Naive thymus-derived CD8-positive, alpha-beta T cell (primary cell): ENCODE measurements at regions not wholly inside any gene's neighbourhood (a gene's known extent, or its start where the extent isn't known, plus 50 kb on each side); places are given as distances from the start of the nearest gene placed in this dataset.
"Not testable (repeated sequence)": the region's sequence is repeated elsewhere in the genome, so short reads cannot be mapped to it uniquely, and the experiment has no call there.

ENCODE experiments used
- ATAC-seq, 2 donors: fragments of 150-1000 bp; cut with Tn5 transposase in 1 of 2; sonication (Bioruptor Pico), chemical (Tn5 transposase) in 1 of 2; 1 replicate in 1 of 2; 2 replicates in 1 of 2; pipeline ENCODE4 v1.10.0; 2021; ENCODE audit warnings: mild to moderate bottlenecking in 2 of 2, moderate library complexity in 2 of 2
- POLR2A ChIA-PET: fragments of 350-600 bp; sonication (Branson Sonifier 250); formaldehyde crosslinking; loops from one replicate; lab custom pipeline; 2021; ENCODE audit warnings: antibody characterized with exemption; lab: Charles Lee
- DNase-seq, 10 donors: peaks; one replicate each; pipeline versions ENCODE4 v3.0.0 to v3.0.0-alpha.2; 2020 to 2022
- H3K27ac Mint-ChIP-seq, 10 donors: one replicate each; pipeline ENCODE4 v1.8.0; 2020 to 2022; ENCODE audit warnings: mild to moderate bottlenecking in 10 of 10, mixed read lengths in 10 of 10, moderate library complexity in 4 of 10, inconsistent platforms in 1 of 10
- H3K27me3 Mint-ChIP-seq, 5 donors: one replicate each; pipeline ENCODE4 v1.8.0; 2021 to 2022; ENCODE audit warnings: mixed read lengths in 5 of 5
- H3K36me3 Mint-ChIP-seq, 3 donors: one replicate each; pipeline ENCODE4 v1.8.0; 2020 to 2022; ENCODE audit warnings: mixed read lengths in 3 of 3, mild to moderate bottlenecking in 2 of 3, inconsistent platforms in 1 of 3
- H3K4me1 Mint-ChIP-seq, 4 donors: one replicate each; pipeline ENCODE4 v1.8.0; 2021 to 2022; ENCODE audit warnings: mixed read lengths in 4 of 4
- H3K4me3 Mint-ChIP-seq, 10 donors: one replicate each; pipeline ENCODE4 v1.8.0; 2020 to 2022; ENCODE audit warnings: mild to moderate bottlenecking in 10 of 10, mixed read lengths in 10 of 10, moderate library complexity in 6 of 10, inconsistent platforms in 1 of 10
- H3K9me3 Mint-ChIP-seq, 9 donors: one replicate each; pipeline ENCODE4 v1.8.0; 2020 to 2022; ENCODE audit warnings: mixed read lengths in 9 of 9, mild to moderate bottlenecking in 3 of 9, inconsistent platforms in 1 of 9, moderate library complexity in 1 of 9

DNA sequence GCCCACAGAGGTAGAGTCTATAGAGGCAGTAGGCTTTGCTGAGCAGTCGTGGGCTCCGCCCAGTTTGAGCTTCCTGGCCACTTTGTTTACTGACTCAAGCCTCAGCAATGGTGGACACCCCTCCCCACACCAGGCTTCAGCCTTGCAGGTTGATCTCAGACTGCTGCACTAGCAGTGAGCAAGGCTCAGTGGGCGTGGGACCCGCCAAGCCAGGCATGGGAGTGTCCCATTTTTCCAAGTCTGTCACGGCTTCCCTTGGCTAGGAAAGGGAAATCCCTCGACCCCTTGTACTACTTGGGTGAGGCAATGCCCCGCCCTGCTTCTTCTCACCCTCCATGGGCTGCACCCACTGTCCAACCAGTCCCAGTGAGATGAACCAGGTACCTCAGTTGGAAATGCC is 135.3 kb upstream of the NT5E start:
- H3K9me3 Mint-ChIP-seq: peaks cover 3 to 47% (median 16%) of the 10 kb centered on the region in 9 donors
- peaks cover 0 to 8% (median 6%) of the 10 kb centered on the region in 5 donors for H3K27me3 Mint-ChIP-seq
- ATAC-seq: no peak
- H3K4me3 Mint-ChIP-seq: no peak overlapping the region
- H3K27ac Mint-ChIP-seq: no peak overlapping the region
- POLR2A ChIA-PET: no interaction called here
- DNase-seq: no peak
- no peaks in the 10 kb centered on the region for H3K36me3 Mint-ChIP-seq
- H3K4me1 Mint-ChIP-seq: no peaks in the 10 kb centered on the region

DNA sequence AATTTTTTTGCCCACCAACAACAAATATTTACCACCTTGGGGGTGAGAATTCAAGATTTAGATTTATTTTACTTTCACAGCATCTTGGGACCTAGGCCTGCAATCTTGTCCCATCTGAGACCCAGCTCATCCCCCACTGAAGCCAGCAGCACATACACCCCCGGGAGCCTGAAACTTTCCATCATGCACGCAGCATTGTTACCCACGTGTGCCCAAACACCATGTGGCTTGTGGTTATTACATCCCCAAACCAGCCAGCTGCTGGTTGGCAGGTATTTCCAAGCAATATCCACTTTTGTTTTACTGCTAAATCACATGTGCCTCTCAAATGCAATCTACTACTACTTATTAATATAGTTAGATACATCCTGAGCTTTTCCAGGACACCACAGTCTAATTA is 149.3 kb upstream of the NT5E start:
- H3K27ac Mint-ChIP-seq: no peak overlapping the region
- ATAC-seq (no peak), DNase-seq (no peak)
- no peaks in the 10 kb centered on the region for H3K36me3 Mint-ChIP-seq
- POLR2A ChIA-PET: no interaction called here
- no peaks in the 10 kb centered on the region for H3K9me3 Mint-ChIP-seq
- H3K4me1 Mint-ChIP-seq: no peaks in the 10 kb centered on the region
- no peak overlapping the region for H3K4me3 Mint-ChIP-seq
- H3K27me3 Mint-ChIP-seq: peaks cover 0 to 28% (median 4%) of the 10 kb centered on the region in 5 donors

DNA sequence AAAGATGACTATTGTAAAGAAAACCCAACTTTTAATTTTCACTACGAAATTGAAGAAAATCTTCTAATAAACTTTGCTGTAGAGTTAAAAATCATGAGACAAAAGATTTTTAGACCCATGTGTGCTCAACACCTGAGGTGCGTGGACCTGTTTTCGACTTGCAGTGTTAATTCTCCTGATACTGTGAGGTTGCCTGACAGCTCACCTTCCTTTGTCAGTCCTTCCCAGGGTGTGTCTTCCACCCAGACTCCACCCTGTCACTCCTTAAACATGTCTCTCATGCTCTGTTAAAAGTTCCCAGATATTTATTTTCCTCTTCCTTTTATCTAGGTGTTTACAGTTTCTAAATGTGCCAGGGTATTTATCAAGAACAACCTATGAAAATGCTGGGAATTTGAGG is 151.3 kb upstream of the NT5E start:
- POLR2A ChIA-PET: no interaction called here
- DNase-seq: no peak
- Mint-ChIP-seq H3K9me3 (no peaks in the 10 kb centered on the region), H3K4me3 (no peak overlapping the region), H3K27me3 (peaks cover 0 to 23% (median 3%) of the 10 kb centered on the region in 5 donors), H3K36me3 (no peaks in the 10 kb centered on the region), H3K27ac (no peak overlapping the region), H3K4me1 (no peaks in the 10 kb centered on the region)
- no peak for ATAC-seq

DNA sequence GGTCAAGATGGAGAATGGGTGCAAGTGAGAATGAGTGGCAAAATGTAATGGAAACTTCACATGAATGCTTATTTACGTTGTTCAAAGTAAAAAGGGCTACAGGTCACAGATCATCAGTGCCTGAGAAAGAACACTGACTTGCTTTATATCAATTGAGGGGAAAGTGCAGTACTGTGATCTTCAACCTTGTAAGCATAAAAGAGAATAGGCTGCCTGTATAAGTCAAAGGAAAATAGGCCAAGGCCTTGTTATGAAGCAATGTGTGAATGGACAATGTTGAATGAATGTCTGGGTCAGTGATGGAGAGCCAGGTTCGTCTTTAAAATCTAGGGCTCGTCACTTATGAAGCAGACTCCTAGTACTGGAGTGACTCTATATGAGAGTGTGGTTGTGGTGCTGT is 158.6 kb upstream of the NT5E start:
- Mint-ChIP-seq H3K4me3 (no peak overlapping the region), H3K27ac (no peak overlapping the region), H3K36me3 (peaks cover 0 to 5% (median 5%) of the 10 kb centered on the region in 3 donors), H3K9me3 (peaks cover 0 to 22% (median 9%) of the 10 kb centered on the region in 9 donors), H3K4me1 (no peaks in the 10 kb centered on the region), H3K27me3 (peaks cover 3 to 20% (median 11%) of the 10 kb centered on the region in 5 donors)
- DNase-seq (no peak), ATAC-seq (no peak)
- POLR2A ChIA-PET: no interaction called here

DNA sequence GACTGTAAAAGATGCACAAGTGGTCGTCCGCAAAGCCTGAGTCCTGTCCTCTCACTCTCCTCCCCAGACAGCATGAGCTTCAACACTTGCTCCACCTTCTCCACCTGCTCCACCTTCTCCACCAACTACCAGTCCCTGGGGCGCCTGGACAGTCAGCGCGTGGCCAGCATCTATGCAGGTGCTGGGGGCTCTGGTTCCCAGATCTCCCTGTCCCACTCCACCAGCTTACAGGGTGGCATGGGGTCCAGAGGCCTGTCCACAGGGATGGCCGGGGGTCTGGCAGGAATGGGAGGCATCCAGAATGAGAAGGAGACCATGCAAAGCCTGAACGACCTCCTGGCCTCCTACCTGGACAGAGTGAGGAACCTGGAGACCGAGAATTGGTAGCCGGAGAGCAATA is 162.2 kb upstream of the NT5E start:
- POLR2A ChIA-PET: no interaction called here
- Mint-ChIP-seq H3K27me3 (peaks cover 7 to 19% (median 11%) of the 10 kb centered on the region in 5 donors), H3K27ac (no peak overlapping the region), H3K36me3 (peaks cover 0 to 5% (median 5%) of the 10 kb centered on the region in 3 donors), H3K4me1 (no peaks in the 10 kb centered on the region), H3K9me3 (peaks cover 0 to 22% (median 9%) of the 10 kb centered on the region in 9 donors), H3K4me3 (no peak overlapping the region)
- DNase-seq: no peak
- no peak for ATAC-seq

DNA sequence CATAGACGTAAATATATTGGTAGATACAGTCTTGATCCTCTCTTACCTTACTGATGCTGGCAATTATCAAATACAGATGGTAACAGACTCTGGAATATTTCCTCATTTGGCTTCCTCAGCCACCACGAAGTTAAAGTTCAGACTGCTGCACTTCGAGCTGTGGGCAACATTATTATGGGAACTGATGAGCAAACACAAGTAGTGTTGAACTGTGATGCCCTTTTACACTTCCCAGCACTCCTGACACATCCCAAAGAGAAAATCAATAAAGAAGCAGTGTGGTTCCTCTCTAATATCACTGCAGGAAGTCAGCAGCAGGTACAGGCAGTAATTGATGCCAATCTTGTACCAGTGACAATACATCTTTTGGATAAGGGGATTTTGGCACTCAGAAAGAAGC is 162.7 kb upstream of the NT5E start:
- DNase-seq: no peak

DNA sequence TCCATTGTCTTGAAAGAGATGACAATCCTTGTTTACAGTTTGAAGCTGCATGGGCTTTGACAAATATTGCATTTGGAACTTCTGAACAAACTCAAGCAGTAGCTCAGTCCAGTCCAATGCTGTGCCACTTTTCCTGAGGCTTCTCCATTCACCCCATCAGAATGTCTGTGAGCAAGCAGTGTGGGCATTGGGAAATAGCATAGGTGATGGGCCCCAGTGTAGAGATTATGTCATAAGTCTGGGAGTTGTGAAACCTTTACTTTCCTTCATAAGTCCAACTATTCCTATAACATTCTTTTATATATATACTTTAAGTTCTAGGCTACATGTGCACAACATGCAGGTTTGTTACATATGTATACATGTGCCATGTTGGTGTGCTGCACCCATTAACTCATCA is 163.4 kb upstream of the NT5E start:
- H3K36me3 Mint-ChIP-seq, H3K27ac Mint-ChIP-seq, H3K4me3 Mint-ChIP-seq, DNase-seq, ATAC-seq, POLR2A ChIA-PET, H3K4me1 Mint-ChIP-seq: not testable (repeated sequence)
- peaks cover 7 to 19% (median 12%) of the 10 kb centered on the region in 5 donors for H3K27me3 Mint-ChIP-seq
- H3K9me3 Mint-ChIP-seq: peaks cover 0 to 22% (median 9%) of the 10 kb centered on the region in 9 donors

More for the DNA sequence above, 162.7 kb upstream of the NT5E start:
- POLR2A ChIA-PET: no interaction called here
- Mint-ChIP-seq H3K4me1 (no peaks in the 10 kb centered on the region), H3K27ac (no peak overlapping the region), H3K4me3 (no peak overlapping the region), H3K36me3 (peaks cover 0 to 5% (median 5%) of the 10 kb centered on the region in 3 donors), H3K9me3 (peaks cover 0 to 22% (median 9%) of the 10 kb centered on the region in 9 donors), H3K27me3 (peaks cover 7 to 19% (median 12%) of the 10 kb centered on the region in 5 donors)
- ATAC-seq: no peak

DNA sequence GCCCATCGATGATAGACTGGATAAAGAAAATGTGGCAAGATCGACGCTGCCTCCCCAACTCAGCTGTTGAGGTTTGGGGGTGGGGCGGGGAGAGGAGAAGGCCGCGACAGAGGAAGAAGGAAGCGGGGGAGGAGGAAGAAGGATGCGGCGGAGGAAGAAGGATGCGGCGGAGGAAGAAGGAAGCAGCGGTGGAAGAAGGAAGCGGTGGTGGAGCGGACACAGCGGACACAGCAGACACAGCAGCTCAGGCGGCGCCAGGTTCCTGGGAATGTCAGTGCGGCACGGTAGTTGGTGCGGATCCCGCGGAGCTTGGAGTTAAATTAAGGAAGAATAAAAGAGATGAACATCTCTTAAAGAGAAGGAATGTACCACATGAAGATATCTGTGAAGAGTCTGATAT is 163.9 kb upstream of the NT5E start:
- Mint-ChIP-seq H3K27ac (no peak overlapping the region), H3K4me1 (no peaks in the 10 kb centered on the region), H3K9me3 (peaks cover 0 to 22% (median 9%) of the 10 kb centered on the region in 9 donors), H3K27me3 (peaks cover 7 to 19% (median 11%) of the 10 kb centered on the region in 5 donors), H3K36me3 (peaks cover 0 to 5% (median 5%) of the 10 kb centered on the region in 3 donors), H3K4me3 (no peak overlapping the region)
- POLR2A ChIA-PET: no interaction called here
- ATAC-seq: no peak
- DNase-seq: no peak

DNA sequence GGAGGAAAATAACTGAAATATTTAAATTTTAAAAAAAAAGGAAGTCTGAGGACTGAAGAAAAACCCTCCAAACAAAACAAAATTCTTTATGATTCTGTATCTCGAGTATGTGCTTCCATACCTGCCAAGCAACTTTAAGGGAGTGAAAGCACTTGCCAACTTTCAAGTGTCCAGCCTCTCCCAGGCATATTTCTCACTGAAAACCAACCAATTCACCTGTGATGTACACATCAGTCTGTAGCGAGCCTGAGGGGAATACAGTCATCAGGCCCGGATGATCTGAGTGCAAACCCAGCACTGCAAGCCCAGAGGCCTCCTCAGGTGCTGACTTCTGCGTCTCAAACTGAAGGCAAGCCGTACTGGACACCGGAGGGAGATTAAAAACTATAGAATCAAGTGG is 164.8 kb upstream of the NT5E start:
- H3K9me3 Mint-ChIP-seq: peaks cover 0 to 22% (median 7%) of the 10 kb centered on the region in 9 donors
- H3K27ac Mint-ChIP-seq: no peak overlapping the region
- no peaks in the 10 kb centered on the region for H3K4me1 Mint-ChIP-seq
- POLR2A ChIA-PET: no interaction called here
- ATAC-seq (no peak), DNase-seq (no peak)
- peaks cover 0 to 3% (median 0%) of the 10 kb centered on the region in 3 donors for H3K36me3 Mint-ChIP-seq
- peaks cover 5 to 19% (median 11%) of the 10 kb centered on the region in 5 donors for H3K27me3 Mint-ChIP-seq
- no peak overlapping the region for H3K4me3 Mint-ChIP-seq

DNA sequence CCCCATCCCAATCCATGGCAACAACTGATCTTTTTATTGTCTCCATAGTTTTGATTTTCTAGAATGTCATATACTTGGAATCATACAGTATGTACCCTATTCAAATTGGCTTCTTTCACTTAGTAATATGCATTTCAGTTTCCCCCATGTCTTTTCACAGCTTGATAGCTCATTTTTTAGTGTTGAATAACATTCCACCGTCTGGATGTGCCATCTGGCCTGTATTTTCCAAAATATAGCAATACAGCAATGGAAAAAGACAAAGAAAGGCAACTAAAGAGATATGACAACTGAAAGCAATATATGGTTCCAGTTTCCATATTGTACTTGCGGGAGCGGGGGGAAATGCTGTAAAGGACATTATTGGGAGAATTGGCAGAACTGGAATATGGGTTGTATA is 166.4 kb upstream of the NT5E start:
- Mint-ChIP-seq H3K27me3 (peaks cover 5 to 19% (median 11%) of the 10 kb centered on the region in 5 donors), H3K9me3 (peaks cover 0 to 12% (median 4%) of the 10 kb centered on the region in 9 donors), H3K4me3 (no peak overlapping the region), H3K36me3 (no peaks in the 10 kb centered on the region), H3K4me1 (no peaks in the 10 kb centered on the region), H3K27ac (no peak overlapping the region)
- POLR2A ChIA-PET: no interaction called here
- no peak for DNase-seq
- ATAC-seq: no peak

DNA sequence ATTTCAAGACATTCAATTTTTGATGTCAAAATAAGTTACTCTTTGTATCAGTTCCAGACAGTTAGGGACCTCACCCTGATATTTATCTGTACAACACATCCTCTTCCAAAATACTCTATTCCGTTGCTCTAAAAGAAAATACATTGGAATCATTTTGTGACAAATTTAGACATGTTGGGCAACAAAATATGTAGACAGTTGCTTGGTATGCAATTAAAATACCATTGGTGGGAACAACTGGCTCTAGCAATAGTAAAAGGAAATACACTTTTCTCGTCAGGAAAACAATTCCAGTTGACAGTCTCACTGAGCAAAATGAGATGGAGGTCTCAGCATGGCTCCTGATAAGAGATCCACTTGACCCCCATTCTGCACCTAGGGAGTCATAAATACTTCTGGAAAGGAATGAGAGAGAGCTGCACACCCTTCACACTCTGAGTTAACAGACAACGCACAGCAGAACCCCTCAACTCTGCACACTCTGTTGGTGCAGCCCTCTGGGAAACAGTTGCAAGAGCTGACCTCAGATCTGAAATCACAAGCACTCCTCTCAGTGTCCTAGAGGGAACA is 171.3 kb upstream of the NT5E start:
- no peaks in the 10 kb centered on the region for H3K4me1 Mint-ChIP-seq
- POLR2A ChIA-PET: no interaction called here
- no peaks in the 10 kb centered on the region for H3K36me3 Mint-ChIP-seq
- peaks cover 0 to 12% (median 8%) of the 10 kb centered on the region in 9 donors for H3K9me3 Mint-ChIP-seq
- H3K27ac Mint-ChIP-seq: no peak overlapping the region
- peaks cover 3 to 12% (median 5%) of the 10 kb centered on the region in 5 donors for H3K27me3 Mint-ChIP-seq
- ATAC-seq (no peak), DNase-seq (no peak)
- H3K4me3 Mint-ChIP-seq: no peak overlapping the region

DNA sequence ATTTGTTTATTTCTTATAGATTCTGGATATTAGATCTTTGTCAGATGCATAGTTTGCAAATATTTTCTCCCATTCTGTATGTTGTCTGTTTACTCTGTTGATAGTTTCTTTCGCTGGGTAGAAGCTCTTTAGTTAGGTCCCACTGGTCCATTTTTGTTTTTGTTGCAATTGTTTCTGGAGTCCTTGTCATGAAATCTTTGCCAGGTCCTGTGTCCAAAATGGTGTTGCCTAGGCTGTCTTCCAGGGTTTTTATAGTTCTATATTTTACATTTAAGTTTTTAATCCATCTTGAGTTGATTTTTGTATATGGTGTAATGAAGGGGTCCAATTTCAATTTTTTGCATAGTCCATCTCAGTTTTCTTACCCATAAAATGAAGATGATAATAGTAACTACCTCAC is 173.9 kb upstream of the NT5E start:
- H3K4me3 Mint-ChIP-seq, POLR2A ChIA-PET, H3K36me3 Mint-ChIP-seq, H3K27ac Mint-ChIP-seq, H3K4me1 Mint-ChIP-seq, DNase-seq, ATAC-seq, H3K27me3 Mint-ChIP-seq: not testable (repeated sequence)
- peaks cover 0 to 12% (median 8%) of the 10 kb centered on the region in 9 donors for H3K9me3 Mint-ChIP-seq

DNA sequence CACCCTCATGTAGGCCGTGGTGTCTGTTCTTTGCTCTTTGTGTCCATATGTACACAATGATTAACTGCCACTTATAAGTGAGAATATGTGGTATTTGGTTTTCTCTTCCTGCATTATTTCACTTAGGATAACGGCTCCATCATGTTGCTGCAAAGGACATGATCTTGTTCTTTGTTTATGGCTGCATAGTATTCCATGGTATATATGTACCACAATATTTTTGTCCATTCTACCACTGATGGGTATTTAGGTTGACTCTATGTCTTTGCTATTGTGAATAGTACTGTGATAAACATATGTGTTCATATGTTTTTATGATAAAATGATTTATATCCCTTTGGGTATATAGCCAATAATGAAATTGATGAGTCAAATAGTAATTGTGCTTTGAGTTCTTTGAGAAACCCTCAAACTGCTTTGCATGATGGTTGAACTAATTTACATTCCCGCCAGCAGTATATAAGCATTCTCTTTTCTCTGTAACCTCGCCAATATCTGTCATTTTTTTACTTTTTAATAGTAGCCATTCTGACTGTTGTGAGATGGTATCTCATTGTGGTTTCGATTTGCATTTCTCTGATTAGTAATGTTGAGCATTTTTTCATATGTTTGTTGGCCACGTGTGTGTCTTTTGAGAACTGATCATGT is 174.4 kb upstream of the NT5E start:
- ATAC-seq: no peak
- no peak overlapping the region for H3K27ac Mint-ChIP-seq
- H3K4me1 Mint-ChIP-seq: no peaks in the 10 kb centered on the region
- no peak for DNase-seq
- H3K4me3 Mint-ChIP-seq: no peak overlapping the region
- peaks cover 0 to 7% (median 0%) of the 10 kb centered on the region in 5 donors for H3K27me3 Mint-ChIP-seq
- no peaks in the 10 kb centered on the region for H3K36me3 Mint-ChIP-seq
- H3K9me3 Mint-ChIP-seq: peaks cover 0 to 12% (median 8%) of the 10 kb centered on the region in 9 donors
- POLR2A ChIA-PET: no interaction called here
